ENCODE measurements at regions not wholly inside any gene's neighbourhood (a gene's known extent, or its start where the extent isn't known, plus 50 kb on each side); places are given as distances from the start of the nearest gene placed in this dataset.

DNA sequence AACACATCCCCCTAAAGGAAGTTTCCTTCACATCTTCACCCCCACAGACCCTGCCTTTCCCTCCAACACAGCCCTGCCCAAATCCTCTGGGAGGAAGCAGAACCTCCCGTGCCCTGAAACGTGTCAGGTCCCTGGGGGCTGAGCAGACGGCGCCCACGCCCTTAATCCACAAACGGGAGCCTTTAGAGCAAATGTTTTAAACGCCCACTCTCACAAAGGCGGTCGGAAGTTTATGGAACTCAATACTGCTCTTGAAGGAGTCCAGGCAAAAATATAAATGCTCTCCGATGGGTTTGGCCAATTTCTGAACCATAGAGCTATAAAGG lies 237.1 kb upstream of the AFDN start:
- TF ChIP-seq EZH2 (IDR thresholded peaks at IDR 0.05; ENCODE audit: borderline replicate concordance, low read length), result no peak
- TF ChIP-seq, protein P1, sequence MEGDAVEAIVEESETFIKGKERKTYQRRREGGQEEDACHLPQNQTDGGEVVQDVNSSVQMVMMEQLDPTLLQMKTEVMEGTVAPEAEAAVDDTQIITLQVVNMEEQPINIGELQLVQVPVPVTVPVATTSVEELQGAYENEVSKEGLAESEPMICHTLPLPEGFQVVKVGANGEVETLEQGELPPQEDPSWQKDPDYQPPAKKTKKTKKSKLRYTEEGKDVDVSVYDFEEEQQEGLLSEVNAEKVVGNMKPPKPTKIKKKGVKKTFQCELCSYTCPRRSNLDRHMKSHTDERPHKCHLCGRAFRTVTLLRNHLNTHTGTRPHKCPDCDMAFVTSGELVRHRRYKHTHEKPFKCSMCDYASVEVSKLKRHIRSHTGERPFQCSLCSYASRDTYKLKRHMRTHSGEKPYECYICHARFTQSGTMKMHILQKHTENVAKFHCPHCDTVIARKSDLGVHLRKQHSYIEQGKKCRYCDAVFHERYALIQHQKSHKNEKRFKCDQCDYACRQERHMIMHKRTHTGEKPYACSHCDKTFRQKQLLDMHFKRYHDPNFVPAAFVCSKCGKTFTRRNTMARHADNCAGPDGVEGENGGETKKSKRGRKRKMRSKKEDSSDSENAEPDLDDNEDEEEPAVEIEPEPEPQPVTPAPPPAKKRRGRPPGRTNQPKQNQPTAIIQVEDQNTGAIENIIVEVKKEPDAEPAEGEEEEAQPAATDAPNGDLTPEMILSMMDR (IDR thresholded peaks at IDR 0.05; ENCODE audit: low read length), result no peak

Measured in OCI-LY1 (cell line).